SK-N-MC (cell line): ENCODE measurements at regions not wholly inside any gene's neighbourhood (a gene's known extent, or its start where the extent isn't known, plus 50 kb on each side); places are given as distances from the start of the nearest gene placed in this dataset.

Experiments
- EZH2 ChIP-seq: fragments of 200-600 bp; sonication (generic); IDR thresholded peaks from one replicate; pipeline ENCODE4 v1.6.1; 2017; ENCODE audit warnings: antibody characterized with exemption
- POLR2AphosphoS5 ChIP-seq: IDR thresholded peaks from 2 replicates; pipeline ENCODE4 v1.6.1; 2012; ENCODE audit warnings: mild to moderate bottlenecking, low read depth, low read length, borderline replicate concordance

DNA sequence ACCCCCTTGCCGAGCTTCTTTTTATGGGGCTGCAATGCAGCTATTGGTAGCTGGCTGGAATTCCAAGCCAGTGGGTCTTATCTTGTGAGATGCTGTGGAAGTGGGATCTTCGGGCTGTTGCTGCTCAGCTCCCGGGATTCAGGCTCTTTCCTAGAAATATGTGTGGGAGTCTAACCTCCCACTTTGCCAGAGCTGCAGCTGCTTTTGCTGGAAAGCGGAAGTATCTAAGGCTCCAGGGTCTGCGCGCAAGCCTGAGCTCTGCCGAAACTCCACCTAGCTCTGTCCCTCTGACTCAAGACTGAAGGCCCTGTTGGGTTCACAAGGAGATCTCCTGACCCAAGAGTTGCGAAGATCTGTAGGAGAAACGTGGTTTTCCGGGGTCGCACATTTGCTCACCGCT, 151.1 kb upstream of the ANKRD55 start:
- TF ChIP-seq EZH2 (no peak), POLR2AphosphoS5 (no peak)
